Hepatocyte (in vitro differentiated cells): ENCODE measurements at regions not wholly inside any gene's neighbourhood (a gene's known extent, or its start where the extent isn't known, plus 50 kb on each side); places are given as distances from the start of the nearest gene placed in this dataset.
A peak's percentile ranks its signal among the peaks of the same experiment; 100 is the strongest.

Experiments
- DNase-seq: peaks from one replicate; pipeline ENCODE4 v3.0.0-alpha.2; 2016; ENCODE audit warnings: low spot score
- H2AFZ ChIP-seq: fragments of 200-600 bp; sonication (generic); 2 replicates; pipeline ENCODE4 v1.6.0; 2016; ENCODE audit warnings: antibody characterized with exemption, mild to moderate bottlenecking
- H3K27ac ChIP-seq: fragments of 200-600 bp; sonication (generic); 2 replicates; pipeline ENCODE4 v1.5.1; 2016; ENCODE audit warnings: mild to moderate bottlenecking
- H3K27me3 ChIP-seq: fragments of 200-600 bp; sonication (generic); 2 replicates; pipeline ENCODE4 v1.6.1; 2016
- H3K36me3 ChIP-seq: fragments of 200-600 bp; sonication (generic); replicated peaks from 2 replicates; pipeline ENCODE4 v1.5.1; 2016; ENCODE audit warnings: low read depth; ENCODE audit not compliant: insufficient read depth
- H3K4me1 ChIP-seq: fragments of 200-600 bp; sonication (generic); 2 replicates; pipeline ENCODE4 v1.5.1; 2016; ENCODE audit warnings: mild to moderate bottlenecking, moderate library complexity; ENCODE audit not compliant: insufficient read depth
- H3K4me2 ChIP-seq: fragments of 200-600 bp; sonication (generic); 2 replicates; pipeline ENCODE4 v1.6.0; 2016
- H3K4me3 ChIP-seq: fragments of 200-600 bp; sonication (generic); 2 replicates; pipeline ENCODE4 v1.5.1; 2016; ENCODE audit warnings: mild to moderate bottlenecking
- H3K79me2 ChIP-seq: fragments of 200-600 bp; sonication (generic); 2 replicates; pipeline ENCODE4 v1.6.0; 2017; ENCODE audit warnings: mild to moderate bottlenecking
- H3K9me2 ChIP-seq: fragments of 200-600 bp; sonication (generic); replicated peaks from 2 replicates; pipeline ENCODE4 v1.6.0; 2017; ENCODE audit warnings: mild to moderate bottlenecking; ENCODE audit not compliant: insufficient read depth
- H3K9me3 ChIP-seq: fragments of 200-600 bp; sonication (generic); 2 replicates; pipeline ENCODE4 v1.5.1; 2016; ENCODE audit warnings: low read depth, mild to moderate bottlenecking
- H4K20me1 ChIP-seq: fragments of 200-600 bp; sonication (generic); 2 replicates; pipeline ENCODE4 v1.6.0; 2016; ENCODE audit warnings: mild to moderate bottlenecking; ENCODE audit not compliant: insufficient read depth, poor library complexity, severe bottlenecking
- CTCF ChIP-seq: fragments of 200-600 bp; sonication (generic); IDR thresholded peaks from 2 replicates; pipeline ENCODE4 v1.5.1; 2016; ENCODE audit warnings: antibody characterized with exemption, mild to moderate bottlenecking; ENCODE audit not compliant: poor library complexity
- EZH2 ChIP-seq: fragments of 200-600 bp; sonication (generic); IDR thresholded peaks from 2 replicates; pipeline ENCODE4 v1.6.1; 2016; ENCODE audit warnings: antibody characterized with exemption, mild to moderate bottlenecking, borderline replicate concordance
- EZH2phosphoT487 ChIP-seq: fragments of 200-600 bp; sonication (generic); IDR thresholded peaks from one replicate; pipeline ENCODE4 v1.6.1; 2018; ENCODE audit warnings: antibody characterized with exemption, mild to moderate bottlenecking, low read depth, moderate library complexity; ENCODE audit not compliant: unreplicated experiment, severe bottlenecking
- WGBS: methylation state at CpG from one replicate; pipeline ENCODE4 v1.1.6; 2016; ENCODE audit warnings: low lambda C conversion rate; ENCODE audit errors: missing lambda C conversion rate; 5-methylcytosine and 5-hydroxymethylcytosine counted together

GRCh38 chr11:29584342-29584741 is 432.5 kb downstream of the KCNA4 start:
- no peak overlapping the region for H3K27ac ChIP-seq
- no peak overlapping the region for H2AFZ ChIP-seq
- H3K9me2 ChIP-seq: no peaks in the 10 kb centered on the region
- H3K36me3 ChIP-seq: no peaks in the 10 kb centered on the region
- H3K79me2 ChIP-seq: no peaks in the 10 kb centered on the region
- H3K27me3 ChIP-seq: no peaks in the 10 kb centered on the region
- H3K4me3 ChIP-seq: no peak overlapping the region
- no peaks in the 10 kb centered on the region for H3K4me1 ChIP-seq
- no peaks in the 10 kb centered on the region for H3K9me3 ChIP-seq
- H4K20me1 ChIP-seq: no peaks in the 10 kb centered on the region
- DNase-seq: no peak
- no peak overlapping the region for H3K4me2 ChIP-seq
- no peak for TF ChIP-seq EZH2
- TF ChIP-seq CTCF: no peak
- no peak for TF ChIP-seq EZH2phosphoT487

GRCh38 chr11:29578806-29579205 is 438.0 kb downstream of the KCNA4 start:
- Histone ChIP-seq H3K9me3 (no peaks in the 10 kb centered on the region), H3K9me2 (no peaks in the 10 kb centered on the region), H3K27ac (no peak overlapping the region), H3K4me1 (no peaks in the 10 kb centered on the region), H3K4me2 (no peak overlapping the region), H3K4me3 (no peak overlapping the region), H2AFZ (no peak overlapping the region), H3K36me3 (no peaks in the 10 kb centered on the region), H3K79me2 (no peaks in the 10 kb centered on the region), H4K20me1 (no peaks in the 10 kb centered on the region), H3K27me3 (no peaks in the 10 kb centered on the region)
- TF ChIP-seq CTCF (no peak), EZH2 (no peak), EZH2phosphoT487 (no peak)
- WGBS: 66% methylated on average over 2 of the region's 2 CpGs
- DNase-seq: no peak

- H2AFZ ChIP-seq: peak overlapping the region; percentile 16
- no peak for TF ChIP-seq CTCF
- no peak for TF ChIP-seq EZH2
- no peak for TF ChIP-seq EZH2phosphoT487
- no peaks in the 10 kb centered on the region for H3K36me3 ChIP-seq
- no peak overlapping the region for H3K4me3 ChIP-seq
- no peak overlapping the region for H3K27ac ChIP-seq
- no peaks in the 10 kb centered on the region for H4K20me1 ChIP-seq
- no peaks in the 10 kb centered on the region for H3K4me1 ChIP-seq
- DNase-seq: no peak
- no peaks in the 10 kb centered on the region for H3K79me2 ChIP-seq
- no peaks in the 10 kb centered on the region for H3K9me3 ChIP-seq
- H3K9me2 ChIP-seq: no peaks in the 10 kb centered on the region
- no peaks in the 10 kb centered on the region for H3K27me3 ChIP-seq
- H3K4me2 ChIP-seq: no peak overlapping the region
Measured at GRCh38 chr11:29564486-29564885, 452.3 kb downstream of the KCNA4 start.

- Histone ChIP-seq H3K79me2 (no peaks in the 10 kb centered on the region), H3K4me3 (no peak overlapping the region), H3K9me3 (no peaks in the 10 kb centered on the region), H3K36me3 (no peaks in the 10 kb centered on the region), H3K4me1 (no peaks in the 10 kb centered on the region), H3K9me2 (no peaks in the 10 kb centered on the region), H4K20me1 (no peaks in the 10 kb centered on the region), H2AFZ (no peak overlapping the region), H3K27ac (no peak overlapping the region), H3K4me2 (no peak overlapping the region), H3K27me3 (no peaks in the 10 kb centered on the region)
- WGBS: 92% methylated on average over 3 of the region's 3 CpGs
- TF ChIP-seq EZH2phosphoT487 (no peak), CTCF (no peak), EZH2 (no peak)
- no peak for DNase-seq
Measured at GRCh38 chr11:29562183-29562582, 454.6 kb downstream of the KCNA4 start.
